SK-N-SH (cell line): ENCODE measurements at regions not wholly inside any gene's neighbourhood (a gene's known extent, or its start where the extent isn't known, plus 50 kb on each side); places are given as distances from the start of the nearest gene placed in this dataset.

Experiments used
- CTCF ChIA-PET: fragments of 300-600, 350-600 bp; formaldehyde crosslinking; extraction: SDS; loops from one replicate; lab custom pipeline; 2021; lab: Yijun Ruan, JAX
- POLR2A ChIA-PET: fragments of 350-600 bp; sonication (Branson Sonifier 250); formaldehyde crosslinking; extraction: SDS; loops from one replicate; lab custom pipeline; 2020; ENCODE audit warnings: antibody characterized with exemption, inconsistent platforms; lab: Yijun Ruan, JAX
- DNase-seq: peaks from one replicate; pipeline ENCODE4 v3.0.0; 2012
- H2AFZ ChIP-seq: fragments of 200-600 bp; sonication (generic); 2 replicates; pipeline ENCODE4 v1.8.1; 2016; ENCODE audit warnings: antibody characterized with exemption, mild to moderate bottlenecking, low read depth
- H3F3A ChIP-seq: fragments of 200-600 bp; sonication (generic); replicated peaks from 2 replicates; pipeline ENCODE3; 2016; ENCODE audit warnings: antibody characterized with exemption, mild to moderate bottlenecking; ENCODE audit not compliant: insufficient read depth
- H3K27ac ChIP-seq, 2 experiments: fragments of 200-500 bp in 1 of 2; fragments of 200-600 bp in 1 of 2; sonication (Bioruptor generic) in 1 of 2; sonication (generic), shearing (Covaris generic) in 1 of 2; 2 replicates each; pipeline versions ENCODE4 v1.5.1 to v1.6.1; 2014 to 2016; ENCODE audit warnings: low read depth in 2 of 2, inconsistent platforms in 1 of 2, low read length in 1 of 2, mild to moderate bottlenecking in 1 of 2, mixed read lengths in 1 of 2
- H3K27me3 ChIP-seq: fragments of 200-600 bp; sonication (generic), shearing (Covaris generic); 2 replicates; pipeline ENCODE4 v1.6.1; 2016; ENCODE audit warnings: mixed run types; ENCODE audit not compliant: insufficient read depth
- H3K36me3 ChIP-seq, 2 experiments: fragments of 200-500 bp in 1 of 2; fragments of 200-600 bp in 1 of 2; sonication (Bioruptor generic) in 1 of 2; sonication (generic) in 1 of 2; replicated peaks in 1 of 2; 2 replicates each; pipeline versions ENCODE3 to v1.5.1; 2014 to 2016; ENCODE audit warnings: low read length in 1 of 2, mild to moderate bottlenecking in 1 of 2; ENCODE audit not compliant: insufficient read depth in 2 of 2, control insufficient read depth in 1 of 2
- H3K4me1 ChIP-seq, 2 experiments: fragments of 200-500 bp in 1 of 2; fragments of 200-600 bp in 1 of 2; sonication (Bioruptor generic) in 1 of 2; sonication (generic), shearing (Covaris generic) in 1 of 2; 2 replicates each; pipeline versions ENCODE4 v1.5.1 to v1.6.1; 2014 to 2016; ENCODE audit warnings: low read depth in 1 of 2, low read length in 1 of 2, mixed run types in 1 of 2; ENCODE audit not compliant: insufficient read depth in 2 of 2, control insufficient read depth in 1 of 2
- H3K4me2 ChIP-seq: fragments of 200-600 bp; sonication (generic), shearing (Covaris generic); 2 replicates; pipeline ENCODE4 v1.6.1; 2017; ENCODE audit warnings: mixed run types
- H3K4me3 ChIP-seq, 2 experiments: fragments of 200-500 bp in 1 of 2; fragments of 200-600 bp in 1 of 2; sonication (Bioruptor generic) in 1 of 2; sonication (generic), shearing (Covaris generic) in 1 of 2; 2 replicates each; pipeline versions ENCODE4 v1.5.1 to v1.8.1; 2014 to 2016; ENCODE audit warnings: low read depth in 2 of 2, inconsistent platforms in 1 of 2, low read length in 1 of 2, mild to moderate bottlenecking in 1 of 2, mixed read lengths in 1 of 2, moderate library complexity in 1 of 2
- H3K79me2 ChIP-seq: fragments of 200-600 bp; sonication (generic); 2 replicates; pipeline ENCODE4 v1.8.1; 2017; ENCODE audit warnings: mild to moderate bottlenecking; ENCODE audit not compliant: insufficient read depth
- H3K9ac ChIP-seq: fragments of 200-600 bp; sonication (generic); 2 replicates; pipeline ENCODE4 v1.6.1; 2017; ENCODE audit warnings: mixed run types
- H3K9me2 ChIP-seq: fragments of 200-600 bp; sonication (generic); 2 replicates; pipeline ENCODE4 v1.6.1; 2017; ENCODE audit warnings: mixed run types
- H3K9me3 ChIP-seq: fragments of 200-600 bp; sonication (generic); 2 replicates; pipeline ENCODE4 v1.6.1; 2017; ENCODE audit warnings: mixed run types, mild to moderate bottlenecking, moderate library complexity
- H4K20me1 ChIP-seq: fragments of 200-600 bp; sonication (generic); 2 replicates; pipeline ENCODE4 v1.6.1; 2017; ENCODE audit warnings: mild to moderate bottlenecking, mixed run types; ENCODE audit not compliant: insufficient read depth
- CHD2 ChIP-seq: fragments of 150-350 bp; IDR thresholded peaks from 2 replicates; pipeline ENCODE4 v1.6.1; 2018; ENCODE audit warnings: low read length; ENCODE audit not compliant: partially characterized antibody
- EP300 ChIP-seq, 2 experiments: IDR thresholded peaks; 2 replicates each; pipeline versions ENCODE4 v1.4.0 to v1.6.1; 2012; ENCODE audit warnings: borderline replicate concordance in 1 of 2, low read depth in 1 of 2, low read length in 1 of 2
- EZH2phosphoT487 ChIP-seq: fragments of 200-600 bp; sonication (generic); IDR thresholded peaks from 2 replicates; pipeline ENCODE4 v1.6.1; 2017; ENCODE audit warnings: low read depth, mixed run types, mild to moderate bottlenecking, antibody characterized with exemption, moderate library complexity, borderline replicate concordance
- FOSL2 ChIP-seq: IDR thresholded peaks from 2 replicates; pipeline ENCODE4 v1.4.0; 2012; ENCODE audit warnings: low read depth, mild to moderate bottlenecking, moderate library complexity, borderline replicate concordance
- FOXJ3 ChIP-seq: sonication (generic); formaldehyde crosslinking; IDR thresholded peaks from 2 replicates; pipeline ENCODE4 v1.5.1; 2020; ENCODE audit warnings: mild to moderate bottlenecking, missing genetic modification reagents
- FOXM1 ChIP-seq: IDR thresholded peaks from 2 replicates; pipeline ENCODE4 v1.4.0; 2012; ENCODE audit warnings: low read depth, mild to moderate bottlenecking
- GATA2 ChIP-seq: sonication (generic); formaldehyde crosslinking; IDR thresholded peaks from 2 replicates; pipeline ENCODE4 v1.5.0; 2020; ENCODE audit warnings: mild to moderate bottlenecking, missing genetic modification reagents
- JUND ChIP-seq: IDR thresholded peaks from 2 replicates; pipeline ENCODE4 v1.4.0; 2012
- NFIC ChIP-seq: IDR thresholded peaks from 2 replicates; pipeline ENCODE4 v1.4.0; 2012; ENCODE audit warnings: borderline replicate concordance
- RAD21 ChIP-seq: IDR thresholded peaks from 2 replicates; pipeline ENCODE4 v1.6.1; 2012; ENCODE audit warnings: mild to moderate bottlenecking, low read length
- RCOR1 ChIP-seq: fragments of 150-350 bp; IDR thresholded peaks from 2 replicates; pipeline ENCODE4 v1.6.1; 2017; ENCODE audit warnings: antibody characterized with exemption, low read length
- SMC3 ChIP-seq: IDR thresholded peaks from 2 replicates; pipeline ENCODE4 v1.6.1; 2012; ENCODE audit warnings: low read depth, low read length, improper control_type of control experiment
- TEAD4 ChIP-seq: IDR thresholded peaks from 2 replicates; pipeline ENCODE4 v1.4.0; 2012; ENCODE audit warnings: mild to moderate bottlenecking, borderline replicate concordance; ENCODE audit not compliant: insufficient read depth
- WGBS: methylation state at CpG from one replicate; pipeline ENCODE4 v1.1.6; 2017; ENCODE audit warnings: low lambda C conversion rate; 5-methylcytosine and 5-hydroxymethylcytosine counted together
- TF ChIP-seq, protein P1 (sequence below): IDR thresholded peaks from 2 replicates; pipeline ENCODE4 v1.4.0; 2012; ENCODE audit warnings: low read depth
- TF ChIP-seq, protein P2 (sequence below): IDR thresholded peaks from 2 replicates; pipeline ENCODE4; 2012
- TF ChIP-seq, protein P3 (sequence below): fragments of 150-350 bp; IDR thresholded peaks from 2 replicates; pipeline ENCODE4 v1.6.1; 2017; ENCODE audit warnings: antibody characterized with exemption, low read length, low read depth, borderline replicate concordance
- TF ChIP-seq, protein P4 (sequence below): IDR thresholded peaks from 2 replicates; pipeline ENCODE4 v1.4.0; 2012; ENCODE audit warnings: low read depth, borderline replicate concordance

DNA sequence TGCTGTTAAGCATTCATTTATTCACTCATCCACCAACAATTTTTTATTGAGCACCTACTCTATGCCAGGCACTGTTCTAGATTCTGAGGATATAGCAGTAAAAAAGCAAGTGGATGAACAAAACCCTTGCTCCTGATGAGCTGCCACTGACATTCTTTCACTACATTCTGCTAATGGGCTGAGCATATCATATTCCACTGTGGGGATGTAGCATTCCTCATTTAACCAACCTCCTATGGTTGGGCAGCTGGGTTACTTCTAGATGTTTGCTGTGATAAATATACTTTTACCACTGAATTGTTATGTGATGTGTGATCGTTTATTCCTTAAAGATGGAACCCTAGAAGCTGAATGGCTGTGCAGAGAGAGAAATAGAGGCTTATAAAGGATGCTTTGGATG lies 176.9 kb downstream of the MN1 start:
- ChIA-PET POLR2A (no interaction called here), CTCF (interaction anchor here (1.3 to 1.4 kb wide), 2 partner anchors 8 to 10 kb away, joined by 3 to 5 read pairs; no protein-coding TSS in a partner anchor)
- no peak for DNase-seq
- Histone ChIP-seq H3K9me2 (no peaks in the 10 kb centered on the region), H3K79me2 (no peaks in the 10 kb centered on the region), H3K9ac (no peak overlapping the region), H2AFZ (no peak overlapping the region), H3K4me2 (no peak overlapping the region), H4K20me1 (no peaks in the 10 kb centered on the region), H3K27ac (no peak overlapping the region), H3F3A (no peaks in the 10 kb centered on the region), H3K4me3 (no peak overlapping the region), H3K36me3 (no peaks in the 10 kb centered on the region), H3K4me1 (peaks cover 0 to 11% of the 10 kb centered on the region in 2 experiments; a peak in 1 of 4 replicates), H3K9me3 (no peaks in the 10 kb centered on the region), H3K27me3 (peaks cover 5% of the 10 kb centered on the region; the same call in 1 of the 2 replicates)
- TF ChIP-seq, protein P1, sequence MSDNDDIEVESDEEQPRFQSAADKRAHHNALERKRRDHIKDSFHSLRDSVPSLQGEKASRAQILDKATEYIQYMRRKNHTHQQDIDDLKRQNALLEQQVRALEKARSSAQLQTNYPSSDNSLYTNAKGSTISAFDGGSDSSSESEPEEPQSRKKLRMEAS, result no peak
- TF ChIP-seq, protein P2, sequence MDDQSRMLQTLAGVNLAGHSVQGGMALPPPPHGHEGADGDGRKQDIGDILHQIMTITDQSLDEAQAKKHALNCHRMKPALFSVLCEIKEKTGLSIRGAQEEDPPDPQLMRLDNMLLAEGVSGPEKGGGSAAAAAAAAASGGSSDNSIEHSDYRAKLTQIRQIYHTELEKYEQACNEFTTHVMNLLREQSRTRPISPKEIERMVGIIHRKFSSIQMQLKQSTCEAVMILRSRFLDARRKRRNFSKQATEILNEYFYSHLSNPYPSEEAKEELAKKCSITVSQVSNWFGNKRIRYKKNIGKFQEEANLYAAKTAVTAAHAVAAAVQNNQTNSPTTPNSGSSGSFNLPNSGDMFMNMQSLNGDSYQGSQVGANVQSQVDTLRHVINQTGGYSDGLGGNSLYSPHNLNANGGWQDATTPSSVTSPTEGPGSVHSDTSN, result no peak
- TF ChIP-seq GATA2 (CRISPR knock-in tag) (no peak), CHD2 (no peak), RCOR1 (no peak), FOXJ3 (CRISPR knock-in tag) (no peak), TEAD4 (no peak), EP300 (IDR thresholded peaks at IDR 0.05; ENCODE audit: borderline replicate concordance in 1 of 2, low read depth in 1 of 2, low read length in 1 of 2) (no peak), RAD21 (no peak), EZH2phosphoT487 (no peak), FOXM1 (no peak), SMC3 (no peak), NFIC (no peak), FOSL2 (no peak), JUND (no peak)
- TF ChIP-seq, protein P3, sequence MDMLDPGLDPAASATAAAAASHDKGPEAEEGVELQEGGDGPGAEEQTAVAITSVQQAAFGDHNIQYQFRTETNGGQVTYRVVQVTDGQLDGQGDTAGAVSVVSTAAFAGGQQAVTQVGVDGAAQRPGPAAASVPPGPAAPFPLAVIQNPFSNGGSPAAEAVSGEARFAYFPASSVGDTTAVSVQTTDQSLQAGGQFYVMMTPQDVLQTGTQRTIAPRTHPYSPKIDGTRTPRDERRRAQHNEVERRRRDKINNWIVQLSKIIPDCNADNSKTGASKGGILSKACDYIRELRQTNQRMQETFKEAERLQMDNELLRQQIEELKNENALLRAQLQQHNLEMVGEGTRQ, result no peak
- TF ChIP-seq, protein P4, sequence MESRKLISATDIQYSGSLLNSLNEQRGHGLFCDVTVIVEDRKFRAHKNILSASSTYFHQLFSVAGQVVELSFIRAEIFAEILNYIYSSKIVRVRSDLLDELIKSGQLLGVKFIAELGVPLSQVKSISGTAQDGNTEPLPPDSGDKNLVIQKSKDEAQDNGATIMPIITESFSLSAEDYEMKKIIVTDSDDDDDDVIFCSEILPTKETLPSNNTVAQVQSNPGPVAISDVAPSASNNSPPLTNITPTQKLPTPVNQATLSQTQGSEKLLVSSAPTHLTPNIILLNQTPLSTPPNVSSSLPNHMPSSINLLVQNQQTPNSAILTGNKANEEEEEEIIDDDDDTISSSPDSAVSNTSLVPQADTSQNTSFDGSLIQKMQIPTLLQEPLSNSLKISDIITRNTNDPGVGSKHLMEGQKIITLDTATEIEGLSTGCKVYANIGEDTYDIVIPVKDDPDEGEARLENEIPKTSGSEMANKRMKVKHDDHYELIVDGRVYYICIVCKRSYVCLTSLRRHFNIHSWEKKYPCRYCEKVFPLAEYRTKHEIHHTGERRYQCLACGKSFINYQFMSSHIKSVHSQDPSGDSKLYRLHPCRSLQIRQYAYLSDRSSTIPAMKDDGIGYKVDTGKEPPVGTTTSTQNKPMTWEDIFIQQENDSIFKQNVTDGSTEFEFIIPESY, result no peak
- 0% methylated on average over 1 of the region's 1 CpG for WGBS
